OCI-LY7 (cell line): ENCODE measurements at regions not wholly inside any gene's neighbourhood (a gene's known extent, or its start where the extent isn't known, plus 50 kb on each side); places are given as distances from the start of the nearest gene placed in this dataset.

Experiments
- EZH2phosphoT487 ChIP-seq: fragments of 200-600 bp; sonication (generic); IDR thresholded peaks from 2 replicates; pipeline ENCODE4 v1.6.1; 2018; ENCODE audit warnings: low read depth, borderline replicate concordance, mild to moderate bottlenecking, mixed run types, antibody characterized with exemption, low read length, moderate library complexity, mixed read lengths
- TF ChIP-seq, protein P1 (sequence below): fragments of 200-600 bp; sonication (generic); conservative IDR thresholded peaks from 2 replicates; pipeline ENCODE4 v1.5.1; 2014; ENCODE audit warnings: mild to moderate bottlenecking, antibody characterized with exemption, low read length, moderate library complexity, mixed read lengths

GRCh38 chr2:191612496-191612895, 65.4 kb upstream of the NABP1 start:
- TF ChIP-seq, protein P1, sequence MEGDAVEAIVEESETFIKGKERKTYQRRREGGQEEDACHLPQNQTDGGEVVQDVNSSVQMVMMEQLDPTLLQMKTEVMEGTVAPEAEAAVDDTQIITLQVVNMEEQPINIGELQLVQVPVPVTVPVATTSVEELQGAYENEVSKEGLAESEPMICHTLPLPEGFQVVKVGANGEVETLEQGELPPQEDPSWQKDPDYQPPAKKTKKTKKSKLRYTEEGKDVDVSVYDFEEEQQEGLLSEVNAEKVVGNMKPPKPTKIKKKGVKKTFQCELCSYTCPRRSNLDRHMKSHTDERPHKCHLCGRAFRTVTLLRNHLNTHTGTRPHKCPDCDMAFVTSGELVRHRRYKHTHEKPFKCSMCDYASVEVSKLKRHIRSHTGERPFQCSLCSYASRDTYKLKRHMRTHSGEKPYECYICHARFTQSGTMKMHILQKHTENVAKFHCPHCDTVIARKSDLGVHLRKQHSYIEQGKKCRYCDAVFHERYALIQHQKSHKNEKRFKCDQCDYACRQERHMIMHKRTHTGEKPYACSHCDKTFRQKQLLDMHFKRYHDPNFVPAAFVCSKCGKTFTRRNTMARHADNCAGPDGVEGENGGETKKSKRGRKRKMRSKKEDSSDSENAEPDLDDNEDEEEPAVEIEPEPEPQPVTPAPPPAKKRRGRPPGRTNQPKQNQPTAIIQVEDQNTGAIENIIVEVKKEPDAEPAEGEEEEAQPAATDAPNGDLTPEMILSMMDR = no peak
- no peak for TF ChIP-seq EZH2phosphoT487
